Transverse colon (tissue), 4 donors: ENCODE measurements at regions not wholly inside any gene's neighbourhood (a gene's known extent, or its start where the extent isn't known, plus 50 kb on each side); places are given as distances from the start of the nearest gene placed in this dataset.
A peak's percentile ranks its signal among the peaks of the same experiment; 100 is the strongest.

Experiments used
- DNase-seq: peaks from one replicate; pipeline ENCODE4 v3.0.0-alpha.2; 2019
- H3K27ac ChIP-seq, 4 donors: fragments of 200-600 bp; sonication (generic); 2 replicates each; pipeline ENCODE4 v1.5.1; 2016 to 2018; ENCODE audit warnings: inconsistent platforms in 4 of 4
- H3K27me3 ChIP-seq: fragments of 200-600 bp; sonication (generic); 2 replicates; pipeline ENCODE4 v1.5.1; 2017; ENCODE audit warnings: inconsistent platforms
- H3K36me3 ChIP-seq, 4 donors: fragments of 200-600 bp; sonication (generic); 2 replicates each; pipeline ENCODE4 v1.5.1; 2017 to 2019; ENCODE audit warnings: inconsistent platforms in 4 of 4
- H3K4me1 ChIP-seq, 4 donors: fragments of 200-600 bp; sonication (generic); 2 replicates each; pipeline ENCODE4 v1.5.1; 2017 to 2020; ENCODE audit warnings: inconsistent platforms in 4 of 4
- H3K4me3 ChIP-seq, 4 donors: fragments of 200-600 bp; sonication (generic); 1 replicate in 1 of 4; 2 replicates in 3 of 4; pipeline versions ENCODE4 v1.5.1 to v1.6.1; 2017 to 2019; ENCODE audit warnings: inconsistent platforms in 4 of 4
- H3K9me3 ChIP-seq, 2 donors: fragments of 200-600 bp; sonication (generic); 2 replicates each; pipeline ENCODE4 v1.5.1; 2017 to 2019; ENCODE audit warnings: inconsistent platforms in 2 of 2
- EP300 ChIP-seq: sonication (generic); formaldehyde crosslinking; IDR thresholded peaks from one replicate; pipeline ENCODE4 v1.6.1; 2017; ENCODE audit warnings: antibody characterized with exemption, low read depth
- POLR2A ChIP-seq: fragments of 450-650 bp; IDR thresholded peaks from one replicate; pipeline ENCODE4 v1.6.1; 2016; ENCODE audit warnings: antibody characterized with exemption, mild to moderate bottlenecking, moderate library complexity
- POLR2AphosphoS5 ChIP-seq, 3 donors: sonication (generic); formaldehyde crosslinking; IDR thresholded peaks; one replicate each; pipeline ENCODE4 v1.6.1; 2016; ENCODE audit warnings: antibody characterized with exemption in 3 of 3
- WGBS, 2 donors: methylation state at CpG; one replicate each; pipeline ENCODE4 v1.1.5; 2018; ENCODE audit warnings: low coverage in 1 of 2; 5-methylcytosine and 5-hydroxymethylcytosine counted together
- in situ Hi-C, 4 donors: fragments of 200-750 bp; cut with MboI; loops; one replicate each; pipeline versions ENCODE4 v1.15.0 to v1.15.1; 2017; ENCODE audit warnings: low sequenced_read_pairs in 3 of 4, low pct_ligation_motif_present in 1 of 4, low pct_unique_long_range_greater_than_20kb in 1 of 4
- intact Hi-C: fragments of 100-400 bp; cut with DNase I; formaldehyde crosslinking; loops from one replicate; pipeline ENCODE4 v1.15.1; 2023; ENCODE audit warnings: low total_unique reads
- TF ChIP-seq, protein P1 (sequence below), 5 experiments: fragments of 200-600 bp in 3 of 5; fragments of 450-650 bp in 2 of 5; sonication (generic) in 3 of 5; IDR thresholded peaks; 1 replicate in 2 of 5; 2 replicates in 3 of 5; pipeline ENCODE4 v1.5.1; 2016 to 2017; ENCODE audit warnings: antibody characterized with exemption in 5 of 5, inconsistent platforms in 3 of 5, mild to moderate bottlenecking in 2 of 5, moderate library complexity in 1 of 5

DNA sequence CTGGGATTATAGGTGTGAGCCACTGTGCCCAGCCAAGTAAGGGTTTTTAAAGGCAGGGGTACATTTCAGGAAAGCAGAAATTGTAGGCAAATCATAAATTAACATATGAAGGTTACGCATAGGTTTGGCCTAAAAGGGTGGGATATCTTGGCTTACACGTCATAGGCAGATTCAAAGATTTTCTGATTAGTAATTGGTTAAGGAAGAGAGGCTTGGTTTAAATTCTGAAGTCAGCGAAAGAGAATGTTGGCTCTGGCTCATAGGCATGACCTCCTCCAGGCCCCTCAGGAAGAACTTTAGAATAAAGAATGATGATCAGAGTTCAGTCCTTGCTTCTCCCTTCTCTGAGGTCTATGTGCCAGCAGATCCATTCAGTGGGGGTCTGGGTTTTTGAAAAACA is 124.8 kb upstream of the RBBP6 start:
- no peak for TF ChIP-seq POLR2AphosphoS5 (IDR thresholded peaks at IDR 0.05)
- no peak for TF ChIP-seq EP300
- TF ChIP-seq, protein P1, sequence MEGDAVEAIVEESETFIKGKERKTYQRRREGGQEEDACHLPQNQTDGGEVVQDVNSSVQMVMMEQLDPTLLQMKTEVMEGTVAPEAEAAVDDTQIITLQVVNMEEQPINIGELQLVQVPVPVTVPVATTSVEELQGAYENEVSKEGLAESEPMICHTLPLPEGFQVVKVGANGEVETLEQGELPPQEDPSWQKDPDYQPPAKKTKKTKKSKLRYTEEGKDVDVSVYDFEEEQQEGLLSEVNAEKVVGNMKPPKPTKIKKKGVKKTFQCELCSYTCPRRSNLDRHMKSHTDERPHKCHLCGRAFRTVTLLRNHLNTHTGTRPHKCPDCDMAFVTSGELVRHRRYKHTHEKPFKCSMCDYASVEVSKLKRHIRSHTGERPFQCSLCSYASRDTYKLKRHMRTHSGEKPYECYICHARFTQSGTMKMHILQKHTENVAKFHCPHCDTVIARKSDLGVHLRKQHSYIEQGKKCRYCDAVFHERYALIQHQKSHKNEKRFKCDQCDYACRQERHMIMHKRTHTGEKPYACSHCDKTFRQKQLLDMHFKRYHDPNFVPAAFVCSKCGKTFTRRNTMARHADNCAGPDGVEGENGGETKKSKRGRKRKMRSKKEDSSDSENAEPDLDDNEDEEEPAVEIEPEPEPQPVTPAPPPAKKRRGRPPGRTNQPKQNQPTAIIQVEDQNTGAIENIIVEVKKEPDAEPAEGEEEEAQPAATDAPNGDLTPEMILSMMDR (IDR thresholded peaks at IDR 0.05), result no peak
- TF ChIP-seq POLR2A, result no peak
- WGBS, 2 donors, result 67 to 68% methylated on average over 3 of the region's 3 CpGs
- Histone ChIP-seq H3K36me3 (no peaks in the 10 kb centered on the region), H3K9me3 (no peaks in the 10 kb centered on the region), H3K4me1 (no peaks in the 10 kb centered on the region), H3K27me3 (peaks cover 3% of the 10 kb centered on the region), H3K4me3 (no peak overlapping the region), H3K27ac (no peak overlapping the region)
- DNase-seq, result no peak
- intact Hi-C loops, result loop anchor here (5.0 kb wide), 1 partner anchor 798 kb away; no protein-coding TSS in a partner anchor
- in situ Hi-C loops, result no loop called here

DNA sequence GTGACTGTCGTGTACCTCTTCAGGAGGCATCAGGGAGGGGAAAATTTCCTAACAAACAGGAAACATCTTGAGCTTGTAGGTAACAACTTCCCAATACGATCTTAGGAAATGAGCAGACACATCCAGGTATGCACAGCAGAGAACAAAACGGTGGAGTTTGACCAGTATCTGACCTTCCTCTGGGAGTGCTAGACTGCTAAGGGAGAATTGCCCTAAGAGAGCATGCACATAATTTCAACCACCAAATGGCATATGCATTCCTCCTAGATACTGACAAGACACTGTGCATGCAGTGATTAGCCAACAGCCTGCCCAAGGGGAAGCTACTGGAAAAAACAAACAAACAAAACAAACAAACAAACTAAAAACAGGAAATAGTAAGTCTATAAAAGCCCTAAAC is 120.6 kb upstream of the RBBP6 start:
- no peak for DNase-seq
- peaks cover 3% of the 10 kb centered on the region for H3K27me3 ChIP-seq
- in situ Hi-C loops (no loop called here), intact Hi-C loops (no loop called here)
- H3K36me3 ChIP-seq, result no peaks in the 10 kb centered on the region
- H3K27ac ChIP-seq, result no peak overlapping the region
- no peaks in the 10 kb centered on the region for H3K9me3 ChIP-seq
- no peak overlapping the region for H3K4me3 ChIP-seq
- no peaks in the 10 kb centered on the region for H3K4me1 ChIP-seq
- 51 to 52% methylated on average over 3 of the region's 3 CpGs for WGBS, 2 donors
- TF ChIP-seq POLR2AphosphoS5 (IDR thresholded peaks at IDR 0.05) (no peak), POLR2A (no peak), EP300 (no peak)
- TF ChIP-seq, protein P1 (IDR thresholded peaks at IDR 0.05), result no peak

DNA sequence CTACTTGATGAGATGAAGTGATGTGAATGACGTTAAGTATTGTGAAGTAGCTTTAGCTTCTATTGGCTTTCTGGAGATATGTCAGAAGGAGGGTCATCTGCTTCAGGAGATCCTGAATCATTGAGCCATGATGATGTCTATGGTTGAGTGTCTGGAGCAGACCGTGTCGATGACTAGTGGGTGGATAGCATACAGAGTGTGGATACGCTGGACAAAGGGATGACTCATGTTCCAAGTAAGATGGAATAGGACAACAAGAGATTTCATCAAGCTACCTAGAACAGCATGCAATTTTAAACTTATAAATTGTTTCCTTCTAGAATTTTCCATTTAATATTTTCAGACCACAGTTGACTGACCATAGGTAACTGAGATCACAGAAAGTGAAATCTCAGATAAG is 116.1 kb upstream of the RBBP6 start:
- in situ Hi-C loops, result no loop called here
- intact Hi-C loops, result no loop called here
- Histone ChIP-seq H3K4me1 (peaks cover 0 to 4% (median 0%) of the 10 kb centered on the region in 4 donors), H3K4me3 (no peak overlapping the region), H3K27ac (no peak overlapping the region), H3K36me3 (no peaks in the 10 kb centered on the region), H3K27me3 (no peaks in the 10 kb centered on the region), H3K9me3 (no peaks in the 10 kb centered on the region)
- TF ChIP-seq EP300 (no peak), POLR2A (no peak), POLR2AphosphoS5 (IDR thresholded peaks at IDR 0.05) (no peak)
- TF ChIP-seq, protein P1 (IDR thresholded peaks at IDR 0.05), result no peak
- WGBS, 2 donors, result 89 to 90% methylated on average over 2 to 4 of the region's 4 CpGs
- DNase-seq, result no peak

DNA sequence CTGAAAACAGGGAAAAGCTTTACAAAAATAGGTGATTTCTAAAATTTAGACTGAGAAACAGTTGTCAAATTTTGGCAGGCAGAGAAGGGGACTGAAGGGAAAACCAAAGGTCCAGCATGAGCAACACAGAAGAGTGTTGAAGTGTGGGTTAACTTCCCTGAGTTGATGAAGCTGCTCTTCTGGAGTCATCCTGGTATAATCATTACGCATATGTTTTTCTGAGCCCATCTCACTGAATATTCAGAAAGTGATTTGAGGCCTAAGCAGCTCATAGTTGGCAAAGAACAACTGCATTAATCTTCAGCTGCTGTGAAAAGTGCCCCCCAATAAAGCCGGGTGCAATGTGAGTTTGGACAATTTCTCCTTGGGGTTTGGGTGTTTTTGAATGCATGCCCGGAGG is 115.0 kb upstream of the RBBP6 start:
- H3K36me3 ChIP-seq, result no peaks in the 10 kb centered on the region
- intact Hi-C loops (no loop called here), in situ Hi-C loops (no loop called here)
- no peak overlapping the region for H3K4me3 ChIP-seq
- no peak for DNase-seq
- no peak for TF ChIP-seq EP300
- 55 to 76% methylated on average over 2 to 3 of the region's 3 CpGs for WGBS, 2 donors
- no peaks in the 10 kb centered on the region for H3K9me3 ChIP-seq
- no peaks in the 10 kb centered on the region for H3K27me3 ChIP-seq
- H3K27ac ChIP-seq, result no peak overlapping the region
- peaks cover 0 to 11% (median 3%) of the 10 kb centered on the region in 4 donors for H3K4me1 ChIP-seq

DNA sequence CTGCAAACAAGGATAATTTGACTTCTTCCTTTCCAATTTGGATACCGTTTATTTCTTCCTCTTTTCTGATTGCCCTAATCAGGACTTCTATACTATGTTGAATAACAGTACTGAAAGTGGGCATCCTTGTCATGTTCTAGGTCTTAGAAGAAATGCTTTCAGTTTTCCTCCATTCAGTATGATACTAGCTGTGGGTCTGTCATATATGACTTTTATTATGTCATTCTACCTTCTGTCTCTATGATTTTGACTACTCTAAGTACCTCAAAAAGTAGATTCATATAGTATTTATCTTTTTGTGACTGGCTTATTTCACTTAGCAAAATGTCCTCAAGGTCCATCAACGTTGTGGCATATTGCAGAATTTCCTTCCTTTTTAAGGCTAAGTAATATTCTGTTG is 111.5 kb upstream of the RBBP6 start:
- no peak for DNase-seq
- Histone ChIP-seq H3K4me1 (peaks cover 0 to 11% (median 3%) of the 10 kb centered on the region in 4 donors), H3K27ac (peak overlapping the region in 1 of 4 donors; percentile 68), H3K27me3 (no peaks in the 10 kb centered on the region), H3K4me3 (no peak overlapping the region), H3K36me3 (no peaks in the 10 kb centered on the region), H3K9me3 (no peaks in the 10 kb centered on the region)
- TF ChIP-seq POLR2A, result no peak
- 62 to 68% methylated on average over 2 of the region's 2 CpGs for WGBS, 2 donors
- in situ Hi-C loops (no loop called here), intact Hi-C loops (no loop called here)
